ENCODE measurements at regions not wholly inside any gene's neighbourhood (a gene's known extent, or its start where the extent isn't known, plus 50 kb on each side); places are given as distances from the start of the nearest gene placed in this dataset.

DNA sequence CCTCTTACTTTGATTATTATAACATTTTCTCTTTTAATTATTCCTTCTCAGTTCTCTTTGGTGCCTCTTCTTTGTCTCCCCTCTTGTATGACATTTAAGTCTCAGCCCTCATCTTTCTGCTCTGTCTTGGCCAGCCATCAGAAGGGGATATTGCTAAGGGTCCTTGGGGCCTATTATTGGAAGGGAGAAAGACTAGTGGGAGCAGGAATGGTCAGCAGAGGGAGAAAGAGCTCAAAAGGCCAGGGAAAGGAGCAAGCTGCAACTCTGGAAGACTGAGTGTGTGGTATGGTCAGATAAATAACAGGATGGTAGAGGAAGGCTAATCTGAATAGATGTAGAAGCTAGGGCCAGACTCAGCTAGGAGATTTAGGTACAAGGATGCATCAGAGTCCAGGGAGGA is 336.9 kb downstream of the TDRD3 start:
- H3K4me3 ChIP-seq (ENCODE audit: low read depth, low read length) = no peak overlapping the region
- ChIA-PET POLR2A (no interaction called here), CTCF (no interaction called here)
- TF ChIP-seq, protein P1, sequence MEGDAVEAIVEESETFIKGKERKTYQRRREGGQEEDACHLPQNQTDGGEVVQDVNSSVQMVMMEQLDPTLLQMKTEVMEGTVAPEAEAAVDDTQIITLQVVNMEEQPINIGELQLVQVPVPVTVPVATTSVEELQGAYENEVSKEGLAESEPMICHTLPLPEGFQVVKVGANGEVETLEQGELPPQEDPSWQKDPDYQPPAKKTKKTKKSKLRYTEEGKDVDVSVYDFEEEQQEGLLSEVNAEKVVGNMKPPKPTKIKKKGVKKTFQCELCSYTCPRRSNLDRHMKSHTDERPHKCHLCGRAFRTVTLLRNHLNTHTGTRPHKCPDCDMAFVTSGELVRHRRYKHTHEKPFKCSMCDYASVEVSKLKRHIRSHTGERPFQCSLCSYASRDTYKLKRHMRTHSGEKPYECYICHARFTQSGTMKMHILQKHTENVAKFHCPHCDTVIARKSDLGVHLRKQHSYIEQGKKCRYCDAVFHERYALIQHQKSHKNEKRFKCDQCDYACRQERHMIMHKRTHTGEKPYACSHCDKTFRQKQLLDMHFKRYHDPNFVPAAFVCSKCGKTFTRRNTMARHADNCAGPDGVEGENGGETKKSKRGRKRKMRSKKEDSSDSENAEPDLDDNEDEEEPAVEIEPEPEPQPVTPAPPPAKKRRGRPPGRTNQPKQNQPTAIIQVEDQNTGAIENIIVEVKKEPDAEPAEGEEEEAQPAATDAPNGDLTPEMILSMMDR (IDR thresholded peaks at IDR 0.05; ENCODE audit: insufficient read depth, low read length, missing control alignments) = no peak
- DNase-seq (ENCODE audit: low read depth, low spot score) = no peak

DNA sequence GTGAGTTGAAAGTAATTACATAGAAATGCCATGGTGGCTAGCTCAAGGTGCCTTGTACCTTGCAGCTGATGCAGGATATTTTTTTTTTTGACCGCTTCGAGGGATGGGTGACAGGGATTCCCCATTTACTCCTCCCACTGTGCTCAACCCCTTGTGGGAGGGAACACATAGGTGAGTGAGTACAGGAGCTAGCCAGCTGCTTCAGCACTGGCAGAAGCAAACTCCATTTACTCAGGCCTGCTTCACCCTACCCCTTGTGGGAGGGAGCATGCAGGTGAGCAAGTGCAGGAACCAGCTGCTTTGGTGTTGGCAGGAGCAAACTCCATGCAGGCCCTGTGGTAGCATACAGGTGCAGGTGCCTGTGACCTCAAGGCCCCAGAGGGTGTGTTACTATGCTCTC is 330.1 kb downstream of the TDRD3 start:
- no peak overlapping the region for H3K4me3 ChIP-seq (ENCODE audit: low read depth, low read length)
- ChIA-PET POLR2A (no interaction called here), CTCF (no interaction called here)
- TF ChIP-seq, protein P1 (IDR thresholded peaks at IDR 0.05; ENCODE audit: insufficient read depth, low read length, missing control alignments) = no peak
- no peak for DNase-seq (ENCODE audit: low read depth, low spot score)

DNA sequence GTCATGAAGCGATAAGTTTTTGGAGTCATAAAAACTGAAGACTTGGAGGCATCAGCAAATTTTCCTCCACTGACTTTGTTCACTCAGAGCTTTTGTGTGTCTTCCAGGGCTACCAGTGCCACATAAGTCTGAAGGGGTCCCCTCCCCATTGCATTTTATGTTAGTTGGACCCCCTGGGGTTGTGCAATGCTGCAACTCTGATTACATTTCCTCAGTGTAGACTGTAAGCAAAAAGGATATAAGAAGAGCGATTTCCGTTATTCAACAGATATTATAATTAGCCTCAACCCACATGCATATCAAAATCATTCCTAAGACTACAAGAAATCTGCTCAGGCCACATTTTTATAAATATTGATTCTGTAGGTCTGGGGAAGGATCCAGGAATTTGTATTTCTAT is 324.0 kb downstream of the TDRD3 start:
- no peak for DNase-seq (ENCODE audit: low read depth, low spot score)
- H3K4me3 ChIP-seq (ENCODE audit: low read depth, low read length) = no peak overlapping the region
- TF ChIP-seq, protein P1 (IDR thresholded peaks at IDR 0.05; ENCODE audit: insufficient read depth, low read length, missing control alignments) = no peak
- POLR2A ChIA-PET = no interaction called here
- CTCF ChIA-PET = no interaction called here

DNA sequence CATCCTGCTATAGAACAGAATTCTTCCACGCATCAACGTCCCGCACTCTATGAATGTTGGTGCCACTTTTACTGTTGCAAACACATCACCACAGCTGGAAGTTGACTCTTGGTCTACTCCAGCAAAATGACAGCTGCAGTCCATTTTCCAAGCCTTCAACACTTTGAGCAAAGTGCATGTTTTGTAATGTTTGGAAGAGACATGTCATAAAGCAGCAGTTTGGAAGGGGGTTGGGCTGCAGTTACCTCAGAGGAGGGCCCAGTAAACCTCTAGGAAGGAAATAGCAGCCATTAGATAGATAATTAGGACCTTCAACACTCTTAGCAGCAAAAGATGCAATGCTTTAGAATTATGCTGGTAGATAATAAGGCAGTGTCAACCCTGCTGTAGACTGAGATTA is 323.6 kb downstream of the TDRD3 start:
- TF ChIP-seq, protein P1 (IDR thresholded peaks at IDR 0.05; ENCODE audit: insufficient read depth, low read length, missing control alignments) = no peak
- DNase-seq (ENCODE audit: low read depth, low spot score) = no peak
- no peak overlapping the region for H3K4me3 ChIP-seq (ENCODE audit: low read depth, low read length)
- CTCF ChIA-PET = no interaction called here
- POLR2A ChIA-PET = no interaction called here

DNA sequence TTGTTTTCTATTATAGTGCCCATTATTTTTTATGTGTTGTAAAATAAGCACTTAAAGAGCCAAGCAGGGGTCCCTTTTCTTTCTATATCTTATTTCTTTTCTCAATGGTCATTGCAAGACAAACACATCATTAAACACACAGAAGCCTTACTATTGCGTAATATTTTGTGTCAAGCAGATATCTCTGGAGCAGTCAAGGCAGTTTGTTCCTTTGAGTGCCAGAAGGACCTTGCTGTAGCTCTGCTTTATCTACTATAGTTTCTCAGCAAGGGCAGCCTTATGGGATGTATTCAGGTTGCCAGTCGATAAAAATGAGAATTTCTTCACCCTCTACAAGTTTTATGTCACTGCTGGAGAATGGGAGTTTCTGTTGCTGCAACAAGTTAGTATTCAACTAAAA is 319.3 kb downstream of the TDRD3 start:
- DNase-seq (ENCODE audit: low read depth, low spot score) = no peak
- CTCF ChIA-PET = no interaction called here
- POLR2A ChIA-PET = no interaction called here
- TF ChIP-seq, protein P1 (IDR thresholded peaks at IDR 0.05; ENCODE audit: insufficient read depth, low read length, missing control alignments) = no peak
- H3K4me3 ChIP-seq (ENCODE audit: low read depth, low read length) = no peak overlapping the region

DNA sequence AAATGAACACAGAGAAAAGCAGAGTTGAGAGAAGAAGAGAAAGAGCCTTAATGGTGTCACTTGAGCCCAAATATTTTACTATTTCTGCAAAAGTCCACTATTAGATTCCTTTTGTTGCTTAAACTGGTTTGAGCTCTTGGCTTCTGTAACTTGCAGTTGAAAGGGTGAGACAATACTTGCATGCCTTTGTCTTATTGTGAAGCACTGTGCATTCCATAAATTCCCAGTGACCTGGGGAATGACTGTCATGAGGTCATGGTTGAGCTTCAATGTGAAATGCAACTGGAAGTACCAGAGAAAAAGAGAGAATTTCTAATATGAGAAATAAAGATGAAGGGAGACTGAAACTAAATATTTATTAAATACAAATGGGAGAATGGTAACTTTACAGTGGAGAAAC is 310.9 kb downstream of the TDRD3 start:
- TF ChIP-seq, protein P1 (IDR thresholded peaks at IDR 0.05; ENCODE audit: insufficient read depth, low read length, missing control alignments) = no peak
- CTCF ChIA-PET = interaction anchor here (1.6 kb wide), 1 partner anchor 260 kb away, joined by 4 read pairs; no protein-coding TSS in a partner anchor
- H3K4me3 ChIP-seq (ENCODE audit: low read depth, low read length) = no peak overlapping the region
- DNase-seq (ENCODE audit: low read depth, low spot score) = no peak
- POLR2A ChIA-PET = no interaction called here

All from AG04449 (cell line).